Caco-2 (cell line): ENCODE measurements at regions not wholly inside any gene's neighbourhood (a gene's known extent, or its start where the extent isn't known, plus 50 kb on each side); places are given as distances from the start of the nearest gene placed in this dataset.

Experiments used
- BruUV-seq: library from RNA; stranded (reverse); fragments of 400-500 nt; replicated peaks from 2 replicates; lab custom pipeline; 2021; lab: Mats Ljungman, UMichigan
- CTCF ChIA-PET: fragments of 300-600 bp; sonication (Branson Sonifier 250); formaldehyde crosslinking; loops from one replicate; lab custom pipeline; 2022; ENCODE audit warnings: antibody characterized with exemption; lab: Charles Lee
- POLR2A ChIA-PET: fragments of 300-600 bp; sonication (Branson Sonifier 250); formaldehyde crosslinking; loops from one replicate; lab custom pipeline; 2022; ENCODE audit warnings: antibody characterized with exemption; lab: Charles Lee
- DNase-seq, 2 experiments: peaks; one replicate each; pipeline versions ENCODE4 v3.0.0 to v3.0.0-alpha.2; 2020 to 2022
- H3K27me3 ChIP-seq: replicated peaks from 2 replicates; pipeline ENCODE4 v1.6.0; 2011; ENCODE audit warnings: low read length; ENCODE audit not compliant: control insufficient read depth, insufficient read depth
- H3K36me3 ChIP-seq: 2 replicates; pipeline ENCODE4 v1.5.1; 2011; ENCODE audit warnings: low read length; ENCODE audit not compliant: control insufficient read depth, insufficient read depth
- H3K4me1 ChIP-seq: fragments of 250-450 bp; sonication (Bioruptor Pico); 2 replicates; pipeline ENCODE4 v1.5.1; 2020; ENCODE audit warnings: mild to moderate bottlenecking
- H3K4me3 ChIP-seq: 2 replicates; pipeline ENCODE4 v1.5.1; 2011; ENCODE audit warnings: low read depth, mild to moderate bottlenecking, control low read depth, low read length
- H3K9me3 ChIP-seq: fragments of 250-450 bp; sonication (Bioruptor Pico); 2 replicates; pipeline ENCODE4 v1.5.1; 2020; ENCODE audit warnings: mild to moderate bottlenecking, moderate library complexity
- H3K27ac Mint-ChIP-seq: one replicate; pipeline ENCODE4 v1.8.0; 2022; ENCODE audit warnings: mixed read lengths; ENCODE audit not compliant: unreplicated experiment
- H3K27me3 Mint-ChIP-seq: one replicate; pipeline ENCODE4 v1.8.0; 2022; ENCODE audit warnings: mixed read lengths; ENCODE audit not compliant: insufficient read depth, unreplicated experiment
- H3K36me3 Mint-ChIP-seq: one replicate; pipeline ENCODE4 v1.8.0; 2022; ENCODE audit warnings: mild to moderate bottlenecking, mixed read lengths; ENCODE audit not compliant: insufficient read depth, unreplicated experiment
- H3K4me1 Mint-ChIP-seq: one replicate; pipeline ENCODE4 v1.8.0; 2022; ENCODE audit warnings: low read depth, mixed read lengths; ENCODE audit not compliant: unreplicated experiment
- H3K4me3 Mint-ChIP-seq: one replicate; pipeline ENCODE4 v1.8.0; 2022; ENCODE audit warnings: mild to moderate bottlenecking, moderate library complexity, mixed read lengths; ENCODE audit not compliant: unreplicated experiment
- H3K9me3 Mint-ChIP-seq: one replicate; pipeline ENCODE4 v1.8.0; 2022; ENCODE audit warnings: mixed read lengths; ENCODE audit not compliant: unreplicated experiment
- CTCF ChIP-seq, 2 experiments: fragments of 200-600 bp in 1 of 2; IDR thresholded peaks; 1 replicate in 1 of 2; 2 replicates in 1 of 2; pipeline versions ENCODE4 v1.5.1 to v1.8.0; 2011 to 2022; ENCODE audit warnings: antibody characterized with exemption in 1 of 2, control low read depth in 1 of 2, inconsistent platforms in 1 of 2, low read depth in 1 of 2, low read length in 1 of 2, mild to moderate bottlenecking in 1 of 2, moderate library complexity in 1 of 2; ENCODE audit not compliant: insufficient read depth in 1 of 2, severe bottlenecking in 1 of 2, unreplicated experiment in 1 of 2
- intact Hi-C: fragments of 100-400 bp; cut with micrococcal nuclease; formaldehyde crosslinking; loops from one replicate; pipeline ENCODE4 v1.10.0; 2022; ENCODE audit not compliant: unreplicated experiment

- Mint-ChIP-seq H3K4me1 (peaks cover 7% of the 10 kb centered on the region), H3K4me3 (no peak overlapping the region), H3K27ac (peak overlapping the region; percentile 71), H3K27me3 (no peaks in the 10 kb centered on the region), H3K9me3 (peaks cover 16% of the 10 kb centered on the region), H3K36me3 (peaks cover 5% of the 10 kb centered on the region)
- Histone ChIP-seq H3K4me3 (no peak overlapping the region), H3K27me3 (no peaks in the 10 kb centered on the region), H3K4me1 (peaks cover 10% of the 10 kb centered on the region), H3K9me3 (no peaks in the 10 kb centered on the region), H3K36me3 (no peaks in the 10 kb centered on the region)
- ChIA-PET CTCF (no interaction called here), POLR2A (no interaction called here)
- no TSS peak for BruUV-seq
- no peak for DNase-seq
- TF ChIP-seq CTCF (IDR thresholded peaks at IDR 0.05; ENCODE audit: insufficient read depth in 1 of 2, low read depth in 1 of 2, low read length in 1 of 2, severe bottlenecking in 1 of 2, unreplicated experiment in 1 of 2) = no peak
- intact Hi-C loops = loop anchor here (2.0 kb wide), 1 partner anchor 18 kb away; no protein-coding TSS in a partner anchor
Measured at GRCh38 chr18:68438983-68439382, 275.9 kb downstream of the TMX3 start.

GRCh38 chr18:68438536-68438935 is 276.4 kb downstream of the TMX3 start:
- DNase-seq = peak; percentile 18 to 32
- TF ChIP-seq CTCF (IDR thresholded peaks at IDR 0.05; ENCODE audit: insufficient read depth in 1 of 2, low read depth in 1 of 2, low read length in 1 of 2, severe bottlenecking in 1 of 2, unreplicated experiment in 1 of 2) = no peak
- no peaks in the 10 kb centered on the region for H3K27me3 ChIP-seq
- H3K27me3 Mint-ChIP-seq = no peaks in the 10 kb centered on the region
- no TSS peak for BruUV-seq
- H3K4me1 ChIP-seq = peaks cover 10% of the 10 kb centered on the region
- no peak overlapping the region for H3K4me3 ChIP-seq
- peak overlapping the region; percentile 71 for H3K27ac Mint-ChIP-seq
- peaks cover 5% of the 10 kb centered on the region for H3K36me3 Mint-ChIP-seq
- peaks cover 7% of the 10 kb centered on the region for H3K4me1 Mint-ChIP-seq
- ChIA-PET POLR2A (no interaction called here), CTCF (no interaction called here)
- H3K4me3 Mint-ChIP-seq = no peak overlapping the region
- no peaks in the 10 kb centered on the region for H3K36me3 ChIP-seq
- H3K9me3 Mint-ChIP-seq = peaks cover 16% of the 10 kb centered on the region
- intact Hi-C loops = loop anchor here (2.0 kb wide), 1 partner anchor 18 kb away; no protein-coding TSS in a partner anchor
- no peaks in the 10 kb centered on the region for H3K9me3 ChIP-seq

- no peak overlapping the region for H3K27ac Mint-ChIP-seq
- ChIA-PET CTCF (no interaction called here), POLR2A (no interaction called here)
- no TSS peak for BruUV-seq
- no peak for TF ChIP-seq CTCF (IDR thresholded peaks at IDR 0.05; ENCODE audit: insufficient read depth in 1 of 2, low read depth in 1 of 2, low read length in 1 of 2, severe bottlenecking in 1 of 2, unreplicated experiment in 1 of 2)
- intact Hi-C loops = no loop called here
- peaks cover 16% of the 10 kb centered on the region for H3K9me3 Mint-ChIP-seq
- Histone ChIP-seq H3K4me1 (peaks cover 10% of the 10 kb centered on the region), H3K36me3 (no peaks in the 10 kb centered on the region), H3K4me3 (no peak overlapping the region), H3K27me3 (no peaks in the 10 kb centered on the region), H3K9me3 (no peaks in the 10 kb centered on the region)
- no peak for DNase-seq
- H3K4me1 Mint-ChIP-seq = peaks cover 7% of the 10 kb centered on the region
- H3K4me3 Mint-ChIP-seq = no peak overlapping the region
- peaks cover 5% of the 10 kb centered on the region for H3K36me3 Mint-ChIP-seq
- no peaks in the 10 kb centered on the region for H3K27me3 Mint-ChIP-seq
Measured at GRCh38 chr18:68436485-68436884, 278.4 kb downstream of the TMX3 start.
